ENCODE measurements at regions not wholly inside any gene's neighbourhood (a gene's known extent, or its start where the extent isn't known, plus 50 kb on each side); places are given as distances from the start of the nearest gene placed in this dataset.
A peak's percentile ranks its signal among the peaks of the same experiment; 100 is the strongest.
"Not testable (repeated sequence)": the region's sequence is repeated elsewhere in the genome, so short reads cannot be mapped to it uniquely, and the experiment has no call there.

DNA sequence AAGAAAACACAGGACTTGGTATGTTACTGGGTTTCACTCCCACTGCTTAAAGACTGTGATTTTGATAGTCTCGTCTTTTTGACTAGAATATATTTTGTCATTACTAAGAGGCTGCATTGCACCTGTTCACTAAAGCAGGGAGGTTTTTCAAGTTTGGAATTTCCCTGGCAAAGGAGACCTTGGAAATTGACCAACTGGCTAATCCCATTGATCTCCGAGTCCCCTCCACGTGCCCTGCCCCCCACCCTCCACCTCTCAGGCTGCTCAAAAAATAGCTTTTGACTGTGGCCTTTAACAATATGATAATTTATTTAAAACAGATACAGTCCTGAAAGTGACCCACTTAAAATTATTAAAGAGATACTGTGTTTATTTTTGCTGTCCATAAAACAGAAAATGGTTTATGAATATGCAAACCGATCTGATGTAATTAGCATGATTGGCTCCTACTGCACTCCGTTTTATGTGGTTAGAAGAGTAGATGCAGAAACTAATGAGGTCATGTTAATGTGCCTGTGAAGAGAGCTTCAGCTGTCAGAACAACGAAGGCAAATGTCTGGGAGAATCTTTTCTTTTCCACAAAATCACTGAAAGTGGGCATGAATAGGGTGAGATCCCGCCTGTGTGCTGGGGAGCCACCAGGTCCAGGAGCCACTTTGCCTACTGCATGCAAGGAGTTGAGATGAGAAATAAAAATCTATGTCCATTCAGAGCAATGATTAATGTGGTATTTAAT lies 361.5 kb downstream of the RRAGC start:
- no peak for DNase-seq

DNA sequence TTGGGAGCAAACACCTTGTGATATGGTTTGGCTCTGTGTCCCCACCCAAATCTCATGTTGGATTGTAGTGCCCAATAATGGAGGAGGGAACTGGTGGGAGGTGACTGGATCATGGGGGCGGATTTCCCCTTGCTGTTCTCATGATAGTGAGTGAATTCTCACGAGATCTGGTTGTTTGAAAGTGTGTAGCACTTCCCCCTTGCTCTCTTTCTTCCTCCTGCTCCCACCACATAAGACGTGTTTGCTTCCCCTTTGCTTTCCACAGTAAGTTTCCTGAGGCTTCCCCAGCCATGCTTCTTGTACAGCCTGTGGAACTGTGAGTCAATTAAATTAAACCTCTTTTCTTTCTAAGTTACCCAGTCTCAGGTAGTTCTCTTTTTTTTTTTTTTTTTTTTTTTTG lies 366.3 kb downstream of the RRAGC start:
- DNase-seq: peak; percentile 15

DNA sequence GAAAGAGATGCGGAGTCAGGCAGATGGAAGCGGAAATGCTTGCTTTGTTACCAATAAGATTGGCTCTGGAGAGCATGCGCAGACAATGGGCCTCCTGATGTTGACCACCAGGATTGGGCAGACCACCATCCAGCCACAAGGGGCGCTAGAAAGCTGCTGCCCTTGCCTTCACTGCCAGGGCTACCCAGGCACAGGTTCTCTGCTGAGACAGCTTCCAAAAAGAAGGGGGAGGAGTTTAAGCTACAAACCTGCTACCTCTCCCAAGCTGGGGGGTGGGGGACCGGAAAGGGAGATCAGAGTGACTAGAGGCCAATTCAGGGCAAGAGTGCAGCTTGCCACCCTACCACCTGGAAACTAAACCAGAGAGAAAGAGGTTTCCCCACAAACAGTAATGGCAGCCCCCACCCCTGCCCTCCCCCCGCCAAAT lies 369.7 kb downstream of the RRAGC start:
- DNase-seq: peak; percentile 76

DNA sequence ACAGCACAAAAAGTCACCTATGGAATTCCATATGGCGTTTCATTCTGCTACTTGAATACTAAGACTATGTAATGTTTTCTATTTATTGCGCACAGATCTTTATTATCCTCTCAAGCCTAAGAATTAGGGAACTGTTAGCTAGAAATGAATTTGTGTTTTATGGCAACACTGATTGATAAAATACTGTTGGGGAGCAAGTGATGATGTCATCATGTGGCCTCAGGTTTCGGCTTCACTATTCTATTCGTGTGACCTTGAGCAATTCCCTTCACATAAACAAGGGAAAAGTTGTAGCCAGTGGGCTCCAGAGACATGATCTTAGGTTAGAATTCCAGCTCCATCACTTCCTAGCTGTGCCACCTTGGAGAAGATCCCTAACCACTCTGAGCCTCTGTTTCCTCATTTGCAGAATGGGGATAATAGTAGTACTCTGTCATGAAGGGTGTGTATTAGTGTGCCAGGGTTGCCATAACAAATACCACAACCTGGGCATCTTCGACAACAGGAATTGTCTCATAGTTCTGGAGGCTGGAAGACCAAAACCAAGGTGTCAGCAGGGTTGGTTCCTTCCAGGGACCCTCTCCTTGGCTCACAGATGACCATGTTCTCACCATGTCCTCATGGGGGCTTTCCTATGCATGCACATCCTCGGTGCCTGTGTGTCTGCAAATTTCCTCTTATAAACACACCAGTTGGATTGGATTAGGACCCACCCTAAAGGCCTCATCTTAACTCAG lies 371.2 kb downstream of the RRAGC start:
- no peak for DNase-seq

DNA sequence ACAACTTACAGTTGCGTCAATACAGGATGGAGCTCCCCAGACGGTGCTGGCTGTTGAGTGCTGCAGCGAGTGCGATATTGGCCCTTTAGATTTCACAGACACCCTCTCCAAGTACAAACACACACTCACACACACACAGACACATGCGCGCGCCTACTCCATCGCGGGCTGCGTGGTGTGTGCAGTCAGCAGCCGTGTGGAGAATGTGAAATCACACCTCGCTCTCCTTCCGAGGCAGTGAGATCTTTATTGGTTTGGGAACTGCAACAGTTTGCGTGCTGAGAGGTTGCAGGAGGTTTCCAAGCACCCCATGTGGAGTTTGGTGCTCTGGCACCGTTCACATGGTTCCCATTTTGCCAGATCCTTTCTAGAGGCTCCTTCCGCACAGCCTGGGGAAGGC lies 372.2 kb downstream of the RRAGC start:
- no peak for DNase-seq

DNA sequence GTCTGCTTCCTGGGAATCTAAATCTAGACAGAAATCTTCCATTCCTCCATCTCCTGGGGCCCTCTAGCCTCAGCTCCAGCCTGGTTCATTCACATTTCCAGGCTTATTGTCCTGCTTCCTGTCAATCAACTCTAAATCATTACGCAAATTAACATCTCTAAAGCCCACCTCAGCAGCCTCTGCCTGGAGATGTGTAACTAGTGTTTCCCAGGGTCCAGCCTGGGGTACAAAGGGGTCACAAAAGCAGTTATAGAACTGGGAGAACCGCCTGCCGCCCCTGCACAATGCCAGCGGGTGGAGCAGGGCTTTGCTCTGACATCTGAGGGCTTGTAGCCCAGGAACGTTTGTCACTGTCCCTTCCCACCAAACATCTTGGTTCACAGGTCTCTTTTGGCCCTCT lies 373.5 kb downstream of the RRAGC start:
- no peak for DNase-seq

DNA sequence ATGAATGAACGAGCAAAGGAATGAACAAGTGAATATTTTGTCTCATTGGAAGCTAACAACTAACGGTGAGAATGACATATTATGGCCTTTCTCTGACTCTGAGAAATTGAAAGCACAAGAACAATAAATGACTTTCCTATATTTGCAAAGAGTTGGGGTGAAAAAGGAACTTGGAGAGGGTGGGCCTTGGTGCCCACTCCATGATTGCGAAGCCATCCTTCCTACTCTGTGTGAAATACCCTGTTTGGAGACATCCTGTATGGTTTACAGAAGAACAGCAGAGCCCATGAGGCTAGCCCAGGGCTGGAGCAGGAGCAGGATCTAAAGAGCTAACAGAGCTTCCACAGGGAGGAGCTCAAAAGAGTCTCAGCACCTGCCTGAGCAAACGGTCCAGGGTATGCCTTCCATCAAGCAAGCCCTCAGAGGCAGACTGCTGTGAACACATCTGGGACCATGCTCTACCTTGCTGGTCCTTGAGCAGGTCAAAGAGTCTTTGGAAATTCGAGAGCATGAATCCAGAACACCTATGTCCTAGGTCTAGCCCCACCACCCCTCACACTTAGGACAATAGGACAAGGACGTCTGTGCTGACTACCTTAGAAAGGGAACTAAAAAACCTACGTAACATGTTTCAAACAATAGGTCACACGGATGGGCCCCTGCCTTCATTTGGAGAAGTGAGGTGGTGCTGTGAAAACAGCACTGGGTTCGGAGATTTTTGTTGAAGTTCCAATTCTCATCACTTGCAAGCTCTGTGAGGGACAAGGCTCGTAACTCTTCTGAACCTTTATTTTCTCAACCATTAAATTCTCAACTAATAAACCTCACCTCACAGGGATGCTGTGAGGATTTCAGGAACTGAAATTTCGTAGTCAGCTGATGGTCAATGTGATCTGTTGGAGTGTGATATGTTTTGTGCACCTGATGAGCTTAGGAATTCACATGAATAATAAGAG lies 377.4 kb downstream of the RRAGC start:
- DNase-seq: no peak

DNA sequence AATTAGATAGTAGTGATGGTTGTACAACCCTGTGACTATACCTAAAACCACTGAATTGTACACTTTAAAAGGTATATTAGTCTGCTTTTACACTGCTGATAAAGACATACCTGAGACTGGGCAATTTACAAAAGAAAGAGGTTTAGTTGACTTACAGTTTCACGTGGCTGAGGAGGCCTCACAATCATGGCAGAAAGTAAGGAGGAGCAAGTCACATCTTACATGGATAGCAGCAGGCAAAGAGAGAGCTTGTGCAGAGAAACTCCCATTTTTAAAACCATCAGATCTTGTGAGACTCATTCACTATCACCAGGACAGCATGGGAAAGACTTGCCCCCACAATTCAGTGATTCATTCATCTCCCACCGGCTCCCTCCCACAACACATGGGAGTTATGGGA lies 379.9 kb downstream of the RRAGC start:
- not testable (repeated sequence) for DNase-seq

DNA sequence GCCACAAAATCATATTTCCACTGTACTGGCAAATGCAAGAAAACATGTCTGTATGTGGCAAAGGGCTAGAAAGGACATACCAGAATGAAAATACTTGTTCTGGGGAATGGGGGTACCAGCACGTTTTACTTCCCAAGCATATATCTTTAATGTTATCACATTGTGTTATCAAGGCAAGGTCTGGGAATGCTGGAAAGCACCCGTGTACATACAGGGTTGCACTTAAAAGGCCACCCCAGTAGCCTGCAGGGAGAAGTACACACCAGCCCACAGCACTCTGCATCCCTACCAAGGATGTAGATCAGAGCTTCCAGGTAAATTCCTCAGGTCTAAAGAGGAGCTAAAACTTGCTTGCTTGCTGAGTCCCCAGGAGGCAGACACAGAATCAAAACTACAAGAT lies 381.8 kb downstream of the RRAGC start:
- DNase-seq: no peak

DNA sequence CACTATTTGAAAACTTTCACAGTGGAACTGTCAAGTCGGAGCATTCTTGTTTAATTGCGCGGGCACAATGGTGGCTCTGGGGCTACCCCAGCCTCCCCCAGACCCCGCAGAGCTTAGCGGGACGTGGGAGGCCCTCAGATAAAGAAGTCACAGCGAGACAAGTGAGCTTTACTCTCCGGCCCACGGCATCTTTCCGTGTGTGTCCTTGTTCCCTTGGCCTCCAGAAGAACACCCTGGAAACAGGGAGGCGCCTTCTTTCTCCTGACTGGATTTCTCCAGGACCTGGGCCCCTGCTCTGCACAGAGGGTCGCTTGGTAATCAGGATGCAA lies 382.8 kb downstream of the RRAGC start:
- no peak for DNase-seq

DNA sequence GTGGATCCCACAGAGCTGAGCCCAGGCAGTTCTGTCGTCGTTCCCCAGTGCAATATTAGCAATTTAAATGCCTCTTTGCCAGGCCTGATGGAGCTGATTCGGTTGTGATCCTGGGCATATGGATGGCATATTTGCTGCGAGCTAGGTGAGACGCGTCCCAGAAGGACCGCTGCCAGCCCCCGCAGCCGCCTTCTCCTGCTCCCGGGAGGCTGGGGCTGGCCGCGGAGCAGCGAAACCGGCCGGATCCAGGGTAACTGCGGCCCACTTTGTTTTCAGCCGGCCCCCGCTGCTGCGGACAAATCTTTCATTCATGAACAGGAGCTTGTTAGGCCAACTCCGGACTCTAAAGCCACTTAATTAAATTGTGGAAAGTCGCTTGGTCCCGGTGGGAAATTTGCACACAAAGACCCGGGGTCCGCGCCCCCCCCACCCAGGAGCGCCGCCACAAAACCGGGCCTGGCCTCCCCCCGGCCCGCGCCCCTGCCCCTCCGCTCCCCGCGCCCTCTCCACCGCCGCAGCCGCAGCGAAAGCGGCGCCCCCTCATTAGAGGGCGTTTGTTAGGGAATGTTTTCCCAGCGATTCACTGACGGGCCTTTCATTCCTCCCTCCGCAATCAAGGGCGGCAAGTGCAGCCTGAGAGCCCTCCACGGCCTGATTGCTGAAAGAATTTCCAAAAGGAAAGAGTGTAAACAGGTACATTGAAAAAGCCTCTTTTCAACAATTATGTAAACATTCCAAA lies 383.3 kb downstream of the RRAGC start:
- DNase-seq: no peak

DNA sequence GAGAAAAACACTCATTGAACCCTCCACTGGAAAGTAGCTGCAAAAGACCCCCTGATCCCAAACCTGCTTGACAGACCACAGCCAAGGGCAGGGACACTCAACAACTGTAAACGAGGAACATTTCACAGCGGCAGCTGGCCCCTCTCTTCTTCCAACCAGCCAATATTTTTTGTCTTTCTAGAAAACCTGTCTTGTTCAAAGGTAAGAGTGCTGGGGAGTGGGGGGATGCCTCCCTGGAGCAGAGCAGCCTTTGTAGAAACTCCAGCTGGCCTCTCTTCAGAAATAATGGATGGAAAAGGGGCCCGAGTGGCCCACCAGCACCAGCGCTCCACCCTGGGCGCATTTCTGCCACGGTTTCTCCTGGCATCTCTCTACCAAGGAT lies 384.0 kb downstream of the RRAGC start:
- no peak for DNase-seq

DNA sequence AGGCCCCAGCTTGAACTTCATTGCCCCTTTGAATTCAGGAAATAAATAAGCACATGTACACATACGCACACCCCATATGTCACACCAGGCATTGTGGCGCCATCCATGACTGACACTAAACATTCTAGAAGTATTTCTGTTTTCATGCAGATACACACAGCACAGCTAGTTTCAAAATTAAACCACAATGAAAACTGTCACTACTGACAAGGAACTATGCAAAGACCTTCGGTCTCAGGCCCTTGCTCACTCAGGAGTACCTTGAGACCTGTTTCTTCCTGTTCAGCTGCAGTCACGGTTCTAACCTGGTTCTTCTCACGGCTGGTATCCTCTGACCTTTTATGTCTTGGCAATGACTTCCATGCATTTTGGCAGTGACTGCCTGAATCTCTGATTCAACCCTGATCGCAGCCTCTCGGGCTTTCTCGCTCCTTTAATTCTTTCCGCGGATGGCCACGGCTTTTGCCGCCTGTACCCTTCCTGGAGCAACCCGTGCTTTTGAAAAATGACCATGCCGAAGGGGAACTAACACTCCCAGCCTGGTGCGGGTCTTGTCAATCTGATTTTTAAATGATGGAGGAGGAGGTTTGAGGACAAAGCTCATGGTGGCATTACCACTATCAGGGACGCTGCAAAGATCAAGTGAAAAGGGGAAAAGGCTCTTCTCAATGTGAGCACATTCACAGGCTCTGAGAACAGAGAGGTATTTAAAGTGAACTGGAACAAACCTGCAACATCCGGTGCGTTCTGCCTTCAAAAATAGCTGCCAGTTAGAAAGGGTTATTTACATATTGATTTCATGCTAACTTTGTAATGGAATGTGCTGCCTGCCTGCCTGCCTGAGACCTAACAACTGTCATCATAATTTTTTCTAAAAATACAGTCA lies 384.6 kb downstream of the RRAGC start:
- no peak for DNase-seq

DNA sequence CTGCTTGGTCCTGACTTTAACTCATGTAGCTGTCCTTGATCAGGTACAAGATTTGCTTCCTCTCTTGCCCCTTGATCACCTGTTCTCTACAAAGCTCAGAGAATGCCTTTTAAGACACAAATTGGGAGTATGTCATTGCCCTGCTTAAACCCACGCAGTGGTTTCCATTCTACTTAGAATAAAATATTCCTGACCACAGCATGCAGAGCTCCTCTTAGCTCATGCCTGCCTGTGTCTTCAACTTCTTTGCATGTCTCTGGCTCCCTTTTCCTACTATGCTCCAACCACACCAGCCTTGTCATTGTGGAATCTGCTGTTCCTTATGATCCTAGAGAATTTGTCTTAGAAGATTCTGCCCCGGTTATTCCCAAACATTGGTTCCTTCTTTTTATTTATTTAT lies 393.1 kb downstream of the RRAGC start:
- no peak for DNase-seq

DNA sequence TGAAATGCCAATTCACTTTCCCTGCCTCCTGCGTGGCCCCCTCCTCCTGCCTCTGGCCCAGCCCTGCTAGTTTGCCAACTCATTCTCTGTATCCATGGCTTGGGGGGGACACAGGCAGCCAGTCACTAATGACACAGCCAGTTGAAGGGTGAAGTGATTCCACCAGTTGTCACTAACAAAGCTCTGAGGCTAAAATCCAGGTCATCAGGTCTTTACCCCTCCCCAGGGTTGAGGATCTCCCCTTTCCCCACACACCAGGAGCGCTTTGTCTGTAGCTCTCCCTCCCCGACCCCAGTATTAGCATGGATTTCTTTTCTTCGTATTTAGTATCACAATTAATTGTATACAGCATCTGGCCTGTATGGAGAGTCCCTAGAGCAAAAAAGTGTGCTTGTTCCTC lies 394.1 kb downstream of the RRAGC start:
- no peak for DNase-seq

DNA sequence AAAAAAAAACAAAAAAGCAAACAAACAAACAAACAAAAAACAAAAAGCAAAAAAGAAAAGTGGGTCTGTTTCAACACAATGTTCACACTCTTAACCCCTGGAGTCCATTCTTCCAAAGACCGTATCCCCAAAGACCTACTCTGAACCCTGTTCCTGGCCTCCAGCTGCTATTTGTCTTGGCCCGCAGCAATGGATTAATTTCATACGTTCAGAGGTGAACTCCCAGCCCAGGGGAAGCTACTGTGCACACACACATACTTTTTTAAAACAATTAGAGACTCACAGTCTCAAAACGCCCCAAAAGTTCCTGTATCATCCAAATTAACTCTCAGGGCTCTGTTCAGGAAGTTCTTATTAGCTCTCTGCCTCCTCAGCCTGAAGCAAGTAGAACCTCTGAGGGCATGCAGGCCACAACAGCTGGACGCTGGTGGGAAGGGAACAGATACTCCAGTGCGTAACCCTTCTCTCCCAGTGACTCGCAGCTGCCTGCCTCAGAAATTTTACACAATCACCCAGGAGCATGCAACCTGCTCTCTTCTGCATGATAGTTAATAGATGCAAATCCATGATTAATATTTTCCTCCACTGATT lies 395.4 kb downstream of the RRAGC start:
- no peak for DNase-seq

DNA sequence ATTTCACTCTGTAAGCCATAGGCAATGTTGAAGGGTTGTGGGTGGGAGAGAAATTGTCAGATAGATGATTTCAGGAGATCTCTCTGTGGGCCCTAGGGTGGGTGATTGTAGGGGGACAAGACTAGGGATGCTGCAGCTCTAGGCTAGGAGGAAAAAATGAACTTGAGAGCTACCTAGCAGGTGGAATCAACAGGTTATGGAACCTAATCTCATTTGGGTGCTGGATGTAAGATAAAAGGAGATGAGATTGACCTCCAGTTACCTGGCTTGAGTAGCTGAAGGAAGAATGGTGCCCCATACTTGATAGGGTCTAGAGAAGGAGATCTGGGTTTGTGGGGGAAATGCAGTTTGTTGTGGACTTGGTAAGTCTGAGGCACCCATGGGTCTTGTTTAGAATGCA lies 396.5 kb downstream of the RRAGC start:
- no peak for DNase-seq

DNA sequence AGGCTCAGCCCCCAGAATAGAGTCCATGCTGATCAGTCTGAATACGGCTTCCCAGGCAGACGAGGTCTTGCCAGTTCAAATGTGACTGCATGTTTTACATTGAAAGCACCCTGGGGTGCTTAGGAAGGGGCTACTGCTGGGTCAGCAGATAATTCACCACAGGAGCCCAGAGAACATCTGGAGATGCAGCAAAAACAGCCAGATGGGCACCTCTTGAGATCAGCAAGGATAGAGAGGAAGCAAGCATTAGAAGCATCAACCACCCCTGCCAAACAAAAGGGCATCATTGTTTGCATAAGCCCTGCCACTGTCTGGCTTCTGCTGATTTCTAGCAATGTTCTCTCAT lies 403.1 kb downstream of the RRAGC start:
- DNase-seq: no peak

DNA sequence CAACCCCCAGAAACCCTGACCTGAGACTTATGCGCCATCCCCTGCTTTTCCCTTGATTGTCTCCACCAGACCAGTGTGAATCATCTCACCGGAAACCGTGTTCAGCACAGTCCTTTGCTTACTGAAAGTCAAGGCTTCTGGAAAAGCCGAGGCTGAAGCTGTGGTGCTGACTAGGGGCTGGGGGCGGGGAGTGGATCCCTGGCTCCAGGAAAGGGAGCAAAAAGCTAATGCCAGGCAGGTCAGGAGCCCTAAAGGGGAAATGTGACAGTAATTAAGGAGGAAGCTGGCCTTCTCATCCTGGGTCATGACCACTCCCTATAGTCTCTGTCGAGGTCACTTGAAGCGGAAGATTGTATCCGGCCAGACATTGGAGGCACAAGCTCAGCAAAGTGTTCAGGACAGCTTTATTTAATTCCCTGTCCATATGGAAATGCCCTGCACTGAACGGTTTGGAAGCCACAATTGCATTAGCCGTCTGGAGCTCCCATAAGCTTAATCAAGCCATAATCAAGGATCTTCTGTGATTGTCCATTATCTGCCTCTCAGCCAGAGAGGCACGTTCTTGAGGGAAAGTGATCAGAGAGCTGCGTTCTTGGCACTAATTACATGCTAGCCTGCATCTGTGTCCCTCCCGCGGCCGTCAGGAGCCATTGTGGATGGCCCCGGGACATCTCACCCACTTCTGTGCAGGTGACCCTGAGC lies 403.6 kb downstream of the RRAGC start:
- no peak for DNase-seq

DNA sequence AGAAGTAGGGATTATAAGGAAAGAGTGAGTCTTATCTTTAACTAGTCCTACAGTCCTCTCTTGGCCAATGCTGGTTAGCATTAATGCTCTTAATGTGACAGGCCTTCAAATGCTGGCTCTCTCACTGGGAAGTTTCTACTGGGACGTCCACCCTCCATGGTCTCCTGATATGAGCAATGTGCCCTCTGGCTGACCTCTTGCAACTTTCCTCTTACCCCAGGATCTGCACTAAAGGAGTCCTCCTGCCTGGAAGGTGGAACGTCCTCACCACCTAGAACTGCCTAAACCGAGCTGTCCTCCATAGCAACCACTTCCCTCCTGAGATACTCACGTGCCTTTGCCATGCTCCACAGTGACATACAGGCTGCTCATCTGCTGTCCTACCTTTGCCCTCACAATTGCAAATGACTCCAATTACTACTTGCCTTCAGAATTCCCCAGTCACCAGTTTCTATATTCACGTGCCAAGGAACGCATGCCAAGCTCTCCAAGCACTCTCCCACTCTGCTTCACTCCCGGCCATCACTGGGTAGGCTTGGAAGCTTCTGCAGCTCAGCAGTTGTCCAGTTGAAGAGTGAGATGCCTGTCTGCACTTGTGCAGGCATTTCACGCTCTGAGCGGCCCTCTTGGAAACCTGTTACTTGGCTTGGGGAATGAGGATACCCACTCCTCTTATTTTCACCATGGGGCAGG lies 404.7 kb downstream of the RRAGC start:
- DNase-seq: no peak
